ENCODE measurements at regions not wholly inside any gene's neighbourhood (a gene's known extent, or its start where the extent isn't known, plus 50 kb on each side); places are given as distances from the start of the nearest gene placed in this dataset.
"Not testable (repeated sequence)": the region's sequence is repeated elsewhere in the genome, so short reads cannot be mapped to it uniquely, and the experiment has no call there.

DNA sequence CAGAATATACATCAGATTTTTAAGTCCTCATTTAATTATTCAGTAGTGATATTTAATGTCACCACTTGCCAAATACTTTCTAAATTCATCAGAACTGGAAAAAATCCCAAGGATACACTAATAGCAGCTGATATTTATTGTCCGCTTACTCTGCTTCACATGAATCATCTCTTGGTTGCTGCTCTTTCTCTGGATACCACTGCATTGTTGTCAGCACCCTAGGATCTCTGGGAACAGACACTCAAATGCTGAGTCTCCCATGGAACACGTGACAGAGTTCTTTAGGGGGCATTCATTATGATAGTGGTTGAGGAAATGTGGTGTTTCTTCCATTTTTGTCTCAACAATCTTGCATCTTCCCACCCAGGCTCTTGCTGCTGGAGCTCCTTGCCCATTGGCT lies 318.0 kb downstream of the RFPL4B start:
- DNase-seq: no peak

GRCh38 chr6:112665815-112666214 lies 318.7 kb downstream of the RFPL4B start:
- no peak for DNase-seq

- DNase-seq: no peak
These were observed 320.3 kb downstream of the RFPL4B start for GRCh38 chr6:112667427-112667826.

DNA sequence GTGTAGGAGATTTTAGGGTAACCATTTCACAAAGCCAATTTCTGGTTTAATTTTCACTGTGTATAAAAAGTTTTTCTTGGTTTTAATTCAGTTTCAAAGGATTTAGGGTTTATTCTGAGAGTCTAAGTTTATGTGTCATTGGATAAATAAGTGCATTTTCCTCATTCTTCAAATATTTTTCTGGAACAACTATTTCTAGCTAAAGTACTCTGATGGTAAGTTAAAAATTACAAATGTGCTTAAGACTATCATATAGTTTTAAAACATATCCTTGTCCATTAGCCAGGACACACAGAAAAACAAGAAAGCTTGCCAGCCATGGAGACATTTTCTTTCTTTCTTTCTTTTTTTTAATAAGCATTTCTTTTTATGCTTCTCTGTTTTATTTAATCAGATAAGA lies 333.0 kb downstream of the RFPL4B start:
- DNase-seq: no peak

- no peak for DNase-seq
These were observed 334.9 kb downstream of the RFPL4B start for GRCh38 chr6:112682071-112682470.

DNA sequence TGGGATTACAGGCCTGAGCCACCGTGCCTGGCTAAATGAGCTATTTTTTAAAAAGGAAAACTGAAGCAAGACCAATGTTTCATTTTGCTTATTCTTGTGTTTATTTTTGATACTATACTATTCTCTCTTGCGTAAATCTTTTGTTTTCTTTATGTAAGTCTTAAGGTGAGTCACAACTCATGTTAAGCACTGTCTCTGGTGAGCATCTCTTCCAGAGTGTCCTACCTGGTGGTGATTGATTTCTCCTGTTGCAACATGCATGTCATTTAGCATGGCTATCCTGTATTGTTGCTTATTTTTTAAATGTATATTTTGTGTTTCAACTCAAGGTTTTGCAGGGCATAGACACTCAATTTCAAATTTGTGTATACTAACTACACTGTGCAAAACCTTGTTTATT lies 336.0 kb downstream of the RFPL4B start:
- no peak for DNase-seq

- DNase-seq: no peak
These were observed 336.8 kb downstream of the RFPL4B start for GRCh38 chr6:112683926-112684325.

DNA sequence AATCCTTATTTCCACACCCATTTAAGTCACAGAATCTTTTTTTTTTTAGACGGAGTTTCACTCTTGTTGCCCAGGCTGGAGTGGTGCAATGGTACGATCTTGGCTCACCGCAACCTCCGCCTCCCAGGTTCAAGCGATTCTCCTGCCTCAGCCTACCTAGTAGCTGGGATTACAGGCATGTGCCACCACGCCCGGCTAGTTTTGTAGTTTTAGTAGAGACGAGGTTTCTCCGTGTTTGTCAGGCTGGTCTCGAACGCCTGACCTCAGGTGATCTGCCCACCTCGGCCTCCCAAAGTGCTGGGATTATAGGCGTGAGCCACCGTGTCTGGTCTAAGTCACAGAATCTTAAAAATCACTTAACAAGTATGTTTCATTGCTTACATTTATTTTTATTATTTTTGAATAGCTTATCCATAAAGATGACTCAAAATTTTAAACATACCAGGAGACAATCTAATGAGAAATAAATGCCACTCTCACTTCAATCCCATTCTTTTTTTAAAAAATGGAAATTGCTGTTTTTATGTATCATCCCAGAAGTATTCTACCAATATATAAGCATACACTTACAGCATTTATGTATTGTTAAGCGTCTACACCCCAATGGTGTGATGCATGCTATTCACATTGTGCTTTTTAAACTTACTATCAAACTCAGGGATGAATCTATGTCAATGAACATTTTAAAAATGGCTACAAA lies 338.5 kb downstream of the RFPL4B start:
- not testable (repeated sequence) for DNase-seq

DNA sequence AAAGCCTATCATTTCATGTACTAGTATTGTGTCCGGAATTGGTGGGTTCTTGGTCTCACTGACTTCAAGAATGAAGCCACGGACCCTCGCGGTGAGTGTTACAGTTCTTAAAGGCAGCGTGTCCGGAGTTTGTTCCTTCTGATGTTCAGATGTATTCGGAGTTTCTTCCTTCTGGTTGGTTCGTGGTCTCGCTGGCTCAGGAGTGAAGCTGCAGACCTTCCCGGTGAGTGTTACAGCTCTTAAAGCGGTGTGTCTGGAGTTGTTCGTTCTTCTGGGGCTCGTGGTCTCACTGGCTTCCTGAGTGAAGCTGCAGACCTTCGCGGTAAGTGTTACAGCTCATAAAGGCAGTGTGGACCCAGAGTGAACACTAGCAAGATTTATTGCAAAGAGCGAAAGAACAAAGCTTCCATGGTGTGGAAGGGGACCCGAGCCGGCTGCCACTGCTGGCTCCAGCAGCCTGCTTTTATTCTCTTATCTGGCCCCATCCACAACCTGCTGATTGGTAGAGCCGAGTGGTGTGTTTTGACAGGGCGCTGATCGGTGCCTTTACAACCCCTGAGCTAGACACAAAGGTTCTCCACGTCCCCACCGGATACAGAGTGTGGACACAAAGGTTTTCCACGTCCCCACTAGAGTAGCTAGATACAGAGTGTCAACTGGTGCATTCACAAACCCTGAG lies 341.5 kb downstream of the RFPL4B start:
- not testable (repeated sequence) for DNase-seq

- not testable (repeated sequence) for DNase-seq
These were observed 342.2 kb downstream of the RFPL4B start for GRCh38 chr6:112689183-112689858.

GRCh38 chr6:112690497-112691202 lies 343.5 kb downstream of the RFPL4B start:
- DNase-seq: peak; percentile 75

DNA sequence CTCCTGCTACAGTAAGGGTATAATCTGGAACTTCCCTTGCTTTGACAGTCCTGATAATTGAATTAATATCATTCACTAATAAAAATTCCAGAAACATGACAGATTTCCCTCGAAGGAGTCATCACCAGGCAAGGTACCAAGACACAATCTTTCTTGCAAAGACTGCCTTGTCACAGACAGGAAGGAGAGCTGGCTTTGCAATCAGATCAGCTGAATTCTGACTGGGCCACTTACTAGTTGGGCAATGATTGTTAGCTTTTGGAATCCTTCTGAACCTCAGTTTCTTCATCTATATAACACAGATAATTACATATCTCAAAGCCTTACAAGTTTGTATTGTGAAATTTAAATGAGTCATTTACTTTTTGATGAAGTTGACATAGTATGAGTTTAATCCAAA lies 344.2 kb downstream of the RFPL4B start:
- no peak for DNase-seq

DNA sequence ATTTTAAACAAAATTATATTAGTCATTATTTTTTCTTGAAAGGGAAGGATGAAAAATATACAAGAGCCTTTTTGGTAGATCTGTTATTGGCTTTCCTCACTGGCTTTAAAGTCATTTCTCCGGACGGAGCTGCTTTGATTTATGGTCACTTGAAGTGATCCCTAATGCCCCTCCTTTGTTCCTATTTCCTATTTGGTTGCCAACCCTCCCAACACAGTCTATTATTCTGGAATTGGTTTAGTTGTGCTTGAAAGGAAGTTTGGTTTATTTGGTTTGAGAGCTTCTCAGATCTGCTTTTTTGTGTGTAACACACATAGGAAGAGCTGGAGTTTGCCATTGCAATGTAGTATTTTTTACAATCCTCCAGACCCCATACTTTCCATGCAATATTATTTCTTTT lies 347.9 kb downstream of the RFPL4B start:
- DNase-seq: no peak

GRCh38 chr6:112697265-112697664 lies 350.1 kb downstream of the RFPL4B start:
- no peak for DNase-seq

GRCh38 chr6:112701201-112701600 lies 354.1 kb downstream of the RFPL4B start:
- DNase-seq: no peak

DNA sequence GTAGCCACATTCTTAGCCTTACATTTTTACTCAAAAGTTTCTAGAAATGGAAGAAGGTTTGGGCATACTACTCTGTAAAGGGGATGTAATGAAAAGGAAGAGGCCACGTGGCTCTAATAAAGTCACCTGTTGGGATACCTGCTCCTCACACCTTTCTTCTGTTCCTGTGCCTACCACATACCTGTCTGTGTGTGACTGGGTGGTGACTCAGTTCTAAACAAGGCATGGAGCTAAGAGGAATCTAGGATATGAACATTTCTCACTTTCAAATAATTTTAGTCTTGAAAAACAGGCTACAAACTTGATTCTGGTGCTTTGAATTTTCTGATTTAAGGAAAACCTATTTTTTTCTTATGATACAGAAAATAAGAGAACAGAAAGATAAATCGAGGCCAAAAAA lies 363.6 kb downstream of the RFPL4B start:
- DNase-seq: no peak

GRCh38 chr6:112713402-112713801 lies 366.3 kb downstream of the RFPL4B start:
- no peak for DNase-seq

DNA sequence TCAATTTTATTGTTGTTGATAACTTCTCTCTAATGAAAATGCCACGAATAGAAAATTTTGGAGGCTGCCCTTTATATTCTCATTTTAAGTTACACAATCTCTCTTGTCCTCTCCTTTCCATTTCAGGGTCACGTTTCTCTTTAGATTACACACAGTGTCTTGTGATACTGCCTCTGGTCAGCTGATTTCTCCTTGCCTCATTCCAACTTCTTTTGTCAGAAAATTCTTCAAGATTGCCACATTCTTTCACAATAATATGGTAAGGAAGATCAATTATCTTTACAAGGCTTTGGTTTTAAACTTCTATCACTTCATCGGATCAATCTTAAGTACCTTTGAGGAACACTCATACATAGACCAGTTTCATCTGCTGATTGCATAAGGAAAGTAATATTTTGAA lies 370.3 kb downstream of the RFPL4B start:
- no peak for DNase-seq

- DNase-seq: no peak
These were observed 370.7 kb downstream of the RFPL4B start for GRCh38 chr6:112717856-112718255.

- DNase-seq: no peak
These were observed 378.5 kb downstream of the RFPL4B start for GRCh38 chr6:112725541-112726085.

- DNase-seq: no peak
These were observed 388.0 kb downstream of the RFPL4B start for GRCh38 chr6:112735129-112735528.

DNA sequence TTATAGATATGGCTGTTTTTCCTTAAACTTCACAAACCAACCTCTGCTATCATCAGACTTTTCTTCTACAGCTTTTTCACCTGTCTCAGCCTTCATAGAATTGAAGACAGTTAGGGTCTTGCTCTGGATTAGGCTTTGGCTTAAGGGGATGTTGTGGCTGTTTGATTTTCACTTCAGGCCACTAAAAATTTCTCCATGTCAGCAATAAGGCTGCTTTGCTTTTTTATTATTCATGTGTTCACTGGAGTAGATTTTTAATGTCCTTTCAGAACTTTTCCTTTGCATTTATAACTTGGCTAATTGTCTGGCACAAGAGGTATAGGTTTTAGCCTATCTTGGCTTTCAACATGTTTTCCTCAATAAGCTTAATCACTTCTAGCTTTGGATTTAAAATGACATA lies 392.6 kb downstream of the RFPL4B start:
- no peak for DNase-seq

DNA sequence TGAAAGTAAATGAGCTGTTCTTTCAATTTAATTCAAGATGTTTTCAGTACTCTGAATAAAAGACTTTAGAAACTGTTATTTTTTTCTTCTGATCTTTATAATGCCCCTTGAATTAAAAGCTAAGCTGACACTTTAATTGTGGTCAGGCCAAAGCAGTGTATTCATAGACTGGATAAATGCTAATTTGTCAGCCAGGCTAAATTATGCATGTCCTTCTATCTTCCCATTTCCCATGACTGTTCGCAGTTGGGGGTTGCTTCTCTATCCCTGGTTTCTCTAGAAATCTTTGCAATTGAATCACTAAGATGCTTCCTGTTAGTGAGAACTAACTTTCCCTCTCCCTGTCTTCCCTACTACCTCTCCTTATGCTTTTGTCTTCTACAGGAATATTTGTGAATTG lies 396.2 kb downstream of the RFPL4B start:
- no peak for DNase-seq
